ENCODE measurements at regions not wholly inside any gene's neighbourhood (a gene's known extent, or its start where the extent isn't known, plus 50 kb on each side); places are given as distances from the start of the nearest gene placed in this dataset.

- H3F3A ChIP-seq (ENCODE audit: low read length, unreplicated experiment), result no peaks in the 10 kb centered on the region
- no peaks in the 10 kb centered on the region for H3K4me1 ChIP-seq (ENCODE audit: insufficient read depth, low read length)
- intact Hi-C loops (cut with micrococcal nuclease), result no loop called here
- ChIA-PET CTCF (no interaction called here), POLR2A (ENCODE audit: unreplicated experiment) (no interaction called here)
- H3K27me3 ChIP-seq (ENCODE audit: low read length), result no peaks in the 10 kb centered on the region
- TF ChIP-seq EZH2phosphoT487 (IDR thresholded peaks at IDR 0.05; ENCODE audit: borderline replicate concordance, low read length) (no peak), CTCF (conservative IDR thresholded peaks at IDR 0.05; ENCODE audit: low read depth, low read length) (no peak), EZH2 (IDR thresholded peaks at IDR 0.05; ENCODE audit: low read length, unreplicated experiment) (no peak)
- no peaks in the 10 kb centered on the region for H3K36me3 ChIP-seq (ENCODE audit: low read depth, low read length)
- BruUV-seq (replicated peaks), result no TSS peak
- H3K79me2 ChIP-seq (ENCODE audit: low read length), result no peaks in the 10 kb centered on the region
- ATAC-seq (no peak), DNase-seq (no peak)
- H2AFZ ChIP-seq (ENCODE audit: low read length), result no peak overlapping the region
- no peaks in the 10 kb centered on the region for H3K9me3 ChIP-seq (ENCODE audit: low read length)
- no peaks in the 10 kb centered on the region for H3K9me2 ChIP-seq (replicated peaks; ENCODE audit: low read length)
- no peak overlapping the region for H3K4me3 ChIP-seq (ENCODE audit: low read length)
- H4K20me1 ChIP-seq (ENCODE audit: low read length), result no peaks in the 10 kb centered on the region
- H3K9ac ChIP-seq (ENCODE audit: low read length), result no peak overlapping the region
- H3K27ac ChIP-seq (ENCODE audit: low read length), result no peak overlapping the region
- H3K4me2 ChIP-seq (ENCODE audit: low read length), result no peak overlapping the region
Observed at GRCh38 chr13:84211048-84211447, 328.8 kb upstream of the SLITRK1 start.

DNA sequence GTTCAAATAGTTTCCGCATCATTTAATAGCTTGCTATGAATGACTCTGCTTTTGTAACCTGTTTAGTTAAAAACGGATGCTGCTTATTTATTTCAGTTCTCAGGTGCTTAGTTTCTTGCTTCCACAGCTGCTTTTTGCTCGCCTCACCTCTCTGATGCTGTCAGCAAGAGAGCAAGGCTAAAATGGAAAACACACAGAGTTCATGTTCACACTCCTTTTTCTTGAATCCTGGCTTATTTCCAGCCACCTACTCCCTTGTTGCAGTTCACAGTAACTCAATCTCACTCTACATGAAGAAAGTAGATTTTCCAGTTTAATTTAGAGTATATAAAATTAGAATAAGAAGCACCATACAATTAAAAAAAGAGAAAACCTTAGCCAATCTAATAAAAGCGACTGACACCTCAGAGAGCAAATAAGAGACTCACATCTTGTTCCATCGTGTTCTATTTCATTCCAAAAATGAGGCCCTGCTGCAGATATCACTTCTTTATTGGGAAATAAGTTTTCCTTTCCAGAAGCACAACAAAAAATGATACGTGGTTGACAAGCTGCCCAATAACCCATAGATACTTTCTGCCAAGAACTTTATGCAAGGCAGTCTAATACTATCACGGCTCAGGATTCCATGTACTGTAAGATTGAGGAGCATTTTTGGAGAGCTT, 326.1 kb upstream of the SLITRK1 start:
- Histone ChIP-seq H3F3A (ENCODE audit: low read length, unreplicated experiment) (no peaks in the 10 kb centered on the region), H4K20me1 (ENCODE audit: low read length) (no peaks in the 10 kb centered on the region), H3K27me3 (ENCODE audit: low read length) (no peaks in the 10 kb centered on the region), H3K4me2 (ENCODE audit: low read length) (no peak overlapping the region), H3K4me3 (ENCODE audit: low read length) (no peak overlapping the region), H3K9me3 (ENCODE audit: low read length) (no peaks in the 10 kb centered on the region), H2AFZ (ENCODE audit: low read length) (no peak overlapping the region), H3K79me2 (ENCODE audit: low read length) (no peaks in the 10 kb centered on the region), H3K27ac (ENCODE audit: low read length) (no peak overlapping the region), H3K36me3 (ENCODE audit: low read depth, low read length) (no peaks in the 10 kb centered on the region), H3K9me2 (replicated peaks; ENCODE audit: low read length) (no peaks in the 10 kb centered on the region), H3K4me1 (ENCODE audit: insufficient read depth, low read length) (no peaks in the 10 kb centered on the region), H3K9ac (ENCODE audit: low read length) (no peak overlapping the region)
- ChIA-PET POLR2A (ENCODE audit: unreplicated experiment) (no interaction called here), CTCF (no interaction called here)
- DNase-seq (no peak), ATAC-seq (no peak)
- TF ChIP-seq EZH2phosphoT487 (IDR thresholded peaks at IDR 0.05; ENCODE audit: borderline replicate concordance, low read length) (no peak), CTCF (conservative IDR thresholded peaks at IDR 0.05; ENCODE audit: low read depth, low read length) (no peak), EZH2 (IDR thresholded peaks at IDR 0.05; ENCODE audit: low read length, unreplicated experiment) (no peak)
- no TSS peak for BruUV-seq (replicated peaks)
- intact Hi-C loops (cut with micrococcal nuclease), result no loop called here

DNA sequence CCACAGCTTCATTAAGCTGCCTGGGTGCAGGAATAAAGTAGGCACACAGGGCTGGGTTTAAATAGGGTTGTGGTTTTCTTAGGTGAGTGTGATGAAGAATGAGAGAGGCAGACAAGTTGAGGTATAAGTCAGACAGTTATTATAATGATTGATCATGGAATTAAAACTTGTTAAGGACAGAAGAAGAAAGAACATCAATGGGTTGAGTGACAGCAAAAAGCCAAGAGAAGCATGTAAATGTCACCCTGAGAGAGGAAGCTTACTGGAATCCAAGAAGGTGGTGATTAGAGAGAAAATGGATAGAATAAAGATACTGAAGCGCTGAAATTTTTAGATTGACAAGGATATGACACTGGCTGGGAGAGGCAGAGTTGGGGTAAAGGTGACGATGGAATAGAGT, 325.2 kb upstream of the SLITRK1 start:
- Histone ChIP-seq H3K79me2 (ENCODE audit: low read length) (no peaks in the 10 kb centered on the region), H3F3A (ENCODE audit: low read length, unreplicated experiment) (no peaks in the 10 kb centered on the region), H3K9ac (ENCODE audit: low read length) (no peak overlapping the region), H3K9me2 (replicated peaks; ENCODE audit: low read length) (no peaks in the 10 kb centered on the region), H3K4me1 (ENCODE audit: insufficient read depth, low read length) (no peaks in the 10 kb centered on the region), H3K4me2 (ENCODE audit: low read length) (no peak overlapping the region), H3K4me3 (ENCODE audit: low read length) (no peak overlapping the region), H3K9me3 (ENCODE audit: low read length) (no peaks in the 10 kb centered on the region), H3K27ac (ENCODE audit: low read length) (no peak overlapping the region), H2AFZ (ENCODE audit: low read length) (no peak overlapping the region), H3K27me3 (ENCODE audit: low read length) (no peaks in the 10 kb centered on the region), H4K20me1 (ENCODE audit: low read length) (no peaks in the 10 kb centered on the region), H3K36me3 (ENCODE audit: low read depth, low read length) (no peaks in the 10 kb centered on the region)
- BruUV-seq (replicated peaks), result no TSS peak
- ATAC-seq (no peak), DNase-seq (no peak)
- POLR2A ChIA-PET (ENCODE audit: unreplicated experiment), result no interaction called here
- no peak for TF ChIP-seq EZH2 (IDR thresholded peaks at IDR 0.05; ENCODE audit: low read length, unreplicated experiment)
- TF ChIP-seq CTCF (conservative IDR thresholded peaks at IDR 0.05; ENCODE audit: low read depth, low read length), result no peak
- no peak for TF ChIP-seq EZH2phosphoT487 (IDR thresholded peaks at IDR 0.05; ENCODE audit: borderline replicate concordance, low read length)
- CTCF ChIA-PET, result no interaction called here
- intact Hi-C loops (cut with micrococcal nuclease), result no loop called here
